HAP-1 (cell line): ENCODE measurements at regions not wholly inside any gene's neighbourhood (a gene's known extent, or its start where the extent isn't known, plus 50 kb on each side); places are given as distances from the start of the nearest gene placed in this dataset.

Experiments used
- DNase-seq, 2 experiments: peaks; one replicate each; pipeline ENCODE4 v3.0.0-alpha.2; 2016 to 2020; ENCODE audit warnings: low spot score in 2 of 2
- H3K27me3 ChIP-seq: fragments of 250-450 bp; sonication (Bioruptor Pico); 2 replicates; pipeline ENCODE4 v1.5.1; 2020; ENCODE audit warnings: low read depth, mild to moderate bottlenecking, moderate library complexity
- H3K36me3 ChIP-seq: fragments of 250-450 bp; sonication (Bioruptor Pico); replicated peaks from 2 replicates; pipeline ENCODE4 v1.5.1; 2020; ENCODE audit warnings: mild to moderate bottlenecking
- H3K4me1 ChIP-seq: fragments of 250-450 bp; sonication (Bioruptor Pico); 2 replicates; pipeline ENCODE4 v1.5.1; 2020; ENCODE audit warnings: mild to moderate bottlenecking
- H3K4me3 ChIP-seq: fragments of 250-450 bp; sonication (Bioruptor Pico); 2 replicates; pipeline ENCODE4 v1.5.1; 2020; ENCODE audit warnings: mild to moderate bottlenecking, moderate library complexity
- H3K9me3 ChIP-seq: fragments of 250-450 bp; sonication (Bioruptor Pico); 2 replicates; pipeline ENCODE4 v1.5.1; 2020; ENCODE audit warnings: mild to moderate bottlenecking, moderate library complexity
- in situ Hi-C: fragments of 300-500 bp; cut with MboI; formaldehyde crosslinking; loops from 3 replicates; pipeline ENCODE4 v1.14.3; 2020; ENCODE audit warnings: low sequenced_read_pairs, inconsistent platforms, mixed read lengths

DNA sequence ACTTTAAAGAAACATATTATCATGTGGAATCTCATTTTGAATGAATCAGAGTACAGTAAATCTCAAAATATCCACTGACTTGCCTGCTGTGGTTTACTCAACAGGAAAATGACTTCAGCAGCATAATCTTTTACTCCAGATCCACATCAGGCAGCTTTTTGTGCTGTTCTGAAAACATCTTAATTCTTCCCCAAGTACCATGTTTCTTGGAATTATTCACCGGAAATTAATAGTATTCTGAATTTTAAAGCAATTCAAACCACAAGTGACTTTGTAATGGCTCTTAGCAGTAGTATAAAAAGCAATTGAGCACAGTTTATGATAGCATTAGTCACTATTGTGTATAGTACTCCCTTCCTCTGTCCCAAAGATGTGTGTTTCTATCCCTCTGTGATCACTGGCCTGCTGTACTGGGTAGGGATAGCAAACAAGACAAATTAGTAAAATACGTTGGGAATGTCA, 64.2 kb upstream of the ERRFI1 start:
- in situ Hi-C loops, result no loop called here
- Histone ChIP-seq H3K9me3 (no peaks in the 10 kb centered on the region), H3K4me3 (no peak overlapping the region), H3K36me3 (no peaks in the 10 kb centered on the region), H3K4me1 (no peaks in the 10 kb centered on the region), H3K27me3 (no peaks in the 10 kb centered on the region)
- no peak for DNase-seq

DNA sequence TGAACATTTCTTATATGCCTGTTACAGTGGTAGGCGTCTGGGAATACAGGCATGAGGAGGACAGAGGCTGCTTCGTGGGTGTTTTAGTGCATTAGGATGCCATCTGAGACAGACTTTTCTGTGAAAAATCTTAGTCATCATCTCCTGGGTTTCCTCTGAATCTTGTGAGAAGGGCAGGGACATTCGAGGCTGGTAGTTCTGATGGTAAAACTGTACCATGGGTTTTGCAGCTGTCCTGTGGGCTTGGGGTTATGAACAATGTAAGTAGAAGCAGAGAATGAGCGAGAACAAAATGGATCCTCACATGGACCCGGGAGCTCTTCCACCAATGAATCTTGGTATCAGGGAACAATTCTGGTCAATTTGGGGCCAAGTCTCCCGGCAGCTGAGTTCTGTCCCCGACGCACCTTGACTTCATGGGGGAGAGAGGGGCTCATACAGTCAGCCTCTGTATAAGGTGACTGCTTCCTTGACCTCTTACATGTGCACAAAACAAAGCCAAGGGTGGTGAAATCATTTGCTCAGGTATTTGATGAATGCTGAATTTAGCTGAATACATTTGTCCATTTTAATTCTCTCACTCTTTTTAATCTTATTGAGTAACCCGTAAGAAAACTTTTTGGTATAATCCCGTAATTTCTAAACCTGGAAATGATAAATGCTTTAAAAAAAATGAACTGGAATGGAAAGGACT, 63.6 kb upstream of the ERRFI1 start:
- H3K9me3 ChIP-seq, result no peaks in the 10 kb centered on the region
- no peaks in the 10 kb centered on the region for H3K36me3 ChIP-seq
- H3K4me1 ChIP-seq, result no peaks in the 10 kb centered on the region
- no peak for DNase-seq
- in situ Hi-C loops, result no loop called here
- no peak overlapping the region for H3K4me3 ChIP-seq
- no peaks in the 10 kb centered on the region for H3K27me3 ChIP-seq

GRCh38 chr1:8086055-8086454, 59.9 kb upstream of the ERRFI1 start:
- Histone ChIP-seq H3K36me3 (no peaks in the 10 kb centered on the region), H3K27me3 (no peaks in the 10 kb centered on the region), H3K4me3 (no peak overlapping the region), H3K4me1 (no peaks in the 10 kb centered on the region), H3K9me3 (no peaks in the 10 kb centered on the region)
- in situ Hi-C loops, result no loop called here
- no peak for DNase-seq

DNA sequence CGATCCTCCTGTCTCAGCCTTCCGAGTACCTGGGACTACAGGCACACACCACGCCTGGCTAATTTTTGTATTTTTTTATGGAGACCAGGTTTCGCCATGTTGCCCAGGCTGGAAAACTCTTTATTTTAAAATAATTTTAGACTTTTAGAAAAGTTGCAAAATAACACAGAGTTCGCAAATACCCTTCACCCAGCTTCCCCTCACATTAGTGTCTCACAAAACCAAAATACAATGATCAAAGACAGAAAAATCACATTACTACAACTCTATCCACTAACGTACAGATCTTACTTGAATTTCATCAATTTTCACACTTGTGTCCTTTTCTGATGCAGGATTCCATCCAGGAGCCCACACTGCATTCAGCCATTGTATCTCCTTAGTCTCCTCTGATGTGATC, 58.8 kb upstream of the ERRFI1 start:
- Histone ChIP-seq H3K36me3 (no peaks in the 10 kb centered on the region), H3K9me3 (no peaks in the 10 kb centered on the region), H3K27me3 (no peaks in the 10 kb centered on the region), H3K4me3 (no peak overlapping the region), H3K4me1 (no peaks in the 10 kb centered on the region)
- no peak for DNase-seq
- in situ Hi-C loops, result no loop called here

DNA sequence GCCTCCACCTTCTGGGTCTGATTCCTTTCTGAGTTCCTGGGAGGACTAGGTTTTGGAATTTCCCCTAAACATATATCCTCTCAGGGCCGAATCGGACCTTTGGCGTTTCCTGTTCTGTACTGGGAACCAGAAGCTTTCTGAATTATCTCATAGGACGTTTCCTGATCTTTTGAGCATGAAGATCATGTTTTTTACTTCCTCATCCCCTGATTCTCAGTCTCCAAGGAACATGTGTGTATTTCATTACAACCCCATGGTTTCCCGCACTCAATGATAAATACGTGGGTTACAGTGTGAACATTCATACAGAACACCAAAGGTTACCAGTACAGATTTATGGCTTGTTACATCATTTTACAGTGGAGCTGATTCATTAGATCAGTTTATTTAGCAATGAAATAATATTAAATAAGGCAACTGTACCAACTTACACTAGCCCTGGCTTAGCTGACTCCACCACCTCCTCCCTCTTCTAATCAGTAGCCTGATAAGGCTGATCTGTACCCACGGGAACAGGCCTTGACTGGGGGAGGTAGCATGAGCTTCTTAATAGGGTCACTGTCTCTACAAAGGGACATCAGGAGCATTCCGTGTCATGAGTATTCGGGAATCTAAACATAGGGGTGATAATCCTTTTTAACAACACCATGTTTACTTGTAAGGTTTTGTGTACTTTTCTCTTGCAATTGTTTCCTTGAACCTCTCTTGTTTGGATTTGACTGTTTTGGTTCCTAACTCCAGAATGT, 57.8 kb upstream of the ERRFI1 start:
- DNase-seq, result no peak
- H3K27me3 ChIP-seq, result no peaks in the 10 kb centered on the region
- no peaks in the 10 kb centered on the region for H3K9me3 ChIP-seq
- H3K4me3 ChIP-seq, result no peak overlapping the region
- H3K36me3 ChIP-seq, result no peaks in the 10 kb centered on the region
- no peaks in the 10 kb centered on the region for H3K4me1 ChIP-seq
- in situ Hi-C loops, result no loop called here

GRCh38 chr1:8082945-8083344, 56.8 kb upstream of the ERRFI1 start:
- H3K4me1 ChIP-seq, result no peaks in the 10 kb centered on the region
- in situ Hi-C loops, result no loop called here
- no peak for DNase-seq
- H3K9me3 ChIP-seq, result no peaks in the 10 kb centered on the region
- no peaks in the 10 kb centered on the region for H3K27me3 ChIP-seq
- H3K4me3 ChIP-seq, result no peak overlapping the region
- no peaks in the 10 kb centered on the region for H3K36me3 ChIP-seq

DNA sequence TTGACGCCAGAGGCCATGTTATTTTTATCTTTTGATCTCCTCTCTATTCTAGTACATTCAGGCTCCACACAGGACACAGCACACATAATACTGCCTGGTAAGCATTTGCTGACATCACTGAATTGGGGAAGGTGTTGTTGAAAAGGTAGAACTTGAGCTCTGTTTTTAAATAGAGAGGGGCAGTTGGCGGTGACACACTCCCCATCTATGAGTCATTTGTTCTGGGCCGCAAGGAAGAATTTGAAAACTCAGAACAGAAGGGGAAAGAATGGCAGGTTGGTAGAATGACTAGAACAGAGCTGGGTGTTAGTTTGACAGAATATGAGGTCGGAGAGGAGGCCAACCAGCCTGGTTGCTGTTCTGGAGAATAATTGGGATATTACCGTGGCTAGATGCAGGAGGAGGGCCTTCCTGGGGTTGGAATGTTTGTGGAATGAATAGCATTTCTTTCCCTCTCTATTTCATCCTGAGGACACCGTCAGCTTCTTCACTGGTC, 52.1 kb upstream of the ERRFI1 start:
- no peak overlapping the region for H3K4me3 ChIP-seq
- H3K9me3 ChIP-seq, result 0 out of 2 replicates have a peak, but pooled peaks cover 2% of the 10 kb centered on the region
- H3K36me3 ChIP-seq, result no peaks in the 10 kb centered on the region
- in situ Hi-C loops, result no loop called here
- H3K27me3 ChIP-seq, result no peaks in the 10 kb centered on the region
- DNase-seq, result no peak
- H3K4me1 ChIP-seq, result no peaks in the 10 kb centered on the region; the same call in 1 of the 2 replicates

GRCh38 chr1:8077602-8078001, 51.5 kb upstream of the ERRFI1 start:
- Histone ChIP-seq H3K4me3 (no peak overlapping the region), H3K4me1 (no peaks in the 10 kb centered on the region; the same call in 1 of the 2 replicates), H3K9me3 (0 out of 2 replicates have a peak, but pooled peaks cover 2% of the 10 kb centered on the region), H3K36me3 (no peaks in the 10 kb centered on the region), H3K27me3 (no peaks in the 10 kb centered on the region)
- DNase-seq, result no peak
- in situ Hi-C loops, result no loop called here

DNA sequence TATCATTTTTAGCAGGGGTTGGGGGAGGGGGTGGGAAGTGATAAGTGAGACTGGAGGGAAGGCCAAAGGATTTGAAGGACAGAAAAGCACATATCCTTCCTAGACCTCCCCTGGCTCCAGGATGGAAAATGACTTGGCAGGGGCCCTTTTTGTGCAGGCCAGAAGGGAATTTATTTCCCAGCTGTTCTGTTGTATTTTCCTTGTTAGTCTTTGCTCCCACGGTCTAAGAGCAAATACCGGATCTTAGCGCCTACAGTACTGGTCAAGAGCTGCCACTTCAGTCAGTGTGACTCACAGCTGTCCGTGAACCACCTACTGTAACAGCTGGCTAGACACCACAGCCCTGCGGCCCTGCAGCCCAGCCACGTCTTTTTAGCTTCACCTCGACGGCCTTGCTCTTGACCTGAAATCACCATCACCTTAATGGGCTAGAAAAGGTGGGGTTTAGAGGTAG, 51.0 kb upstream of the ERRFI1 start:
- Histone ChIP-seq H3K27me3 (no peaks in the 10 kb centered on the region), H3K4me1 (no peaks in the 10 kb centered on the region; the same call in 1 of the 2 replicates), H3K4me3 (no peak overlapping the region), H3K36me3 (no peaks in the 10 kb centered on the region), H3K9me3 (0 out of 2 replicates have a peak, but pooled peaks cover 2% of the 10 kb centered on the region)
- in situ Hi-C loops, result no loop called here
- no peak for DNase-seq

DNA sequence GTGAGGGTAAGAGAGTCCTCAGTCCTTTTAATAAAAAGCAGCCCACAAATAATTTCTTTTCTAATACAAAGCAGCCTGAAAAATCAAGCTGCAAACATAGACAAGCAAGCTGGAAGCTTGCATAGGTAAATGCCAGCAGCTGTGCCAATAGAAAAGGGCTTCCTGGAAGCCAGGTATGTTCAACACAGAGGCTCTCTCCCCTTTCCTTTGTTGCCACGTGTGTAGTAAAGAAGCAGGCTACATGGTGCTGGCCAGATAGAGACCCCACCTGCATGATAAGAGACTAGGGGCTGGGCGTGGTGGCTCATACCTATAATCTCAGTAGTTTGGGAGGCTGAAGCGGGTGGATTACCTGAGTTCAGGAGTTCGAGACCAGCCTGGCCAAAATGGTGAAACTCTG, 50.1 kb upstream of the ERRFI1 start:
- Histone ChIP-seq H3K4me1 (no peaks in the 10 kb centered on the region; the same call in 1 of the 2 replicates), H3K27me3 (no peaks in the 10 kb centered on the region), H3K36me3 (no peaks in the 10 kb centered on the region), H3K4me3 (no peak overlapping the region), H3K9me3 (0 out of 2 replicates have a peak, but pooled peaks cover 2% of the 10 kb centered on the region)
- no peak for DNase-seq
- in situ Hi-C loops, result no loop called here
